ENCODE measurements at regions not wholly inside any gene's neighbourhood (a gene's known extent, or its start where the extent isn't known, plus 50 kb on each side); places are given as distances from the start of the nearest gene placed in this dataset.

DNA sequence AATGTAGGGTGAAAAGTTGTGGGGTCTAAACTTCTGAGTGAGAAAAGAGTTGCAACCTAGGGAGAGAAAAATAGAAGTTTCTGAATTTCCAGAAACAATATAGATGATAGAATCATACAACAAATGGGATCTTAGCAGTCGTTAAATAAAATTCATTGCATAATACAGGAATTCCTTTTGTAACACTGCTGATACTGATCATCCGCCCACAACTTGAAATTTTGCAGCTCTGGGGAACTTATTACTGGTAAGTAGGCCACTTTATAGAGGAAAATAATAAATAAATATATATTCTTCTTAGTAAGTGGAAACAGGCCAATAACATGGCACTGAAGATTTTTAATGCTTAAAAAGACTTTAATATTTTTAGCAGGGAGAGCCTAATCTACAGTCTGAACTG lies 81.9 kb upstream of the SMIM30 start:
- Histone ChIP-seq H3K4me1 (no peaks in the 10 kb centered on the region), H3K27me3 (no peaks in the 10 kb centered on the region), H3K4me3 (no peak overlapping the region), H3K36me3 (no peaks in the 10 kb centered on the region), H3K27ac (no peak overlapping the region), H3K9me3 (no peaks in the 10 kb centered on the region)
- no peak for DNase-seq (ENCODE audit: extremely low spot score in 2 of 2)
- intact Hi-C loops (cut with DNase I), result no loop called here
- TF ChIP-seq POLR2A (IDR thresholded peaks at IDR 0.05), result no peak
- TF ChIP-seq, protein P1, sequence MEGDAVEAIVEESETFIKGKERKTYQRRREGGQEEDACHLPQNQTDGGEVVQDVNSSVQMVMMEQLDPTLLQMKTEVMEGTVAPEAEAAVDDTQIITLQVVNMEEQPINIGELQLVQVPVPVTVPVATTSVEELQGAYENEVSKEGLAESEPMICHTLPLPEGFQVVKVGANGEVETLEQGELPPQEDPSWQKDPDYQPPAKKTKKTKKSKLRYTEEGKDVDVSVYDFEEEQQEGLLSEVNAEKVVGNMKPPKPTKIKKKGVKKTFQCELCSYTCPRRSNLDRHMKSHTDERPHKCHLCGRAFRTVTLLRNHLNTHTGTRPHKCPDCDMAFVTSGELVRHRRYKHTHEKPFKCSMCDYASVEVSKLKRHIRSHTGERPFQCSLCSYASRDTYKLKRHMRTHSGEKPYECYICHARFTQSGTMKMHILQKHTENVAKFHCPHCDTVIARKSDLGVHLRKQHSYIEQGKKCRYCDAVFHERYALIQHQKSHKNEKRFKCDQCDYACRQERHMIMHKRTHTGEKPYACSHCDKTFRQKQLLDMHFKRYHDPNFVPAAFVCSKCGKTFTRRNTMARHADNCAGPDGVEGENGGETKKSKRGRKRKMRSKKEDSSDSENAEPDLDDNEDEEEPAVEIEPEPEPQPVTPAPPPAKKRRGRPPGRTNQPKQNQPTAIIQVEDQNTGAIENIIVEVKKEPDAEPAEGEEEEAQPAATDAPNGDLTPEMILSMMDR (IDR thresholded peaks at IDR 0.05), result no peak
- TF ChIP-seq POLR2AphosphoS5 (IDR thresholded peaks at IDR 0.05; ENCODE audit: insufficient read depth in 1 of 2, low read depth in 1 of 2), result no peak

GRCh38 chr7:113199841-113200240 lies 81.5 kb upstream of the SMIM30 start:
- no peaks in the 10 kb centered on the region for H3K4me1 ChIP-seq
- no peak for DNase-seq (ENCODE audit: extremely low spot score in 2 of 2)
- H3K27me3 ChIP-seq, result no peaks in the 10 kb centered on the region
- H3K36me3 ChIP-seq, result no peaks in the 10 kb centered on the region
- H3K27ac ChIP-seq, result no peak overlapping the region
- intact Hi-C loops (cut with DNase I), result no loop called here
- H3K9me3 ChIP-seq, result no peaks in the 10 kb centered on the region
- TF ChIP-seq POLR2A (IDR thresholded peaks at IDR 0.05) (no peak), POLR2AphosphoS5 (IDR thresholded peaks at IDR 0.05; ENCODE audit: insufficient read depth in 1 of 2, low read depth in 1 of 2) (no peak)
- TF ChIP-seq, protein P1 (IDR thresholded peaks at IDR 0.05), result no peak
- no peak overlapping the region for H3K4me3 ChIP-seq

- no peaks in the 10 kb centered on the region for H3K4me1 ChIP-seq
- no peak overlapping the region for H3K4me3 ChIP-seq
- no peaks in the 10 kb centered on the region for H3K27me3 ChIP-seq
- no peaks in the 10 kb centered on the region for H3K9me3 ChIP-seq
- intact Hi-C loops (cut with DNase I), result no loop called here
- DNase-seq (ENCODE audit: extremely low spot score in 2 of 2), result no peak
- no peaks in the 10 kb centered on the region for H3K36me3 ChIP-seq
- no peak overlapping the region for H3K27ac ChIP-seq
- no peak for TF ChIP-seq POLR2AphosphoS5 (IDR thresholded peaks at IDR 0.05; ENCODE audit: insufficient read depth in 1 of 2, low read depth in 1 of 2)
- TF ChIP-seq, protein P1 (IDR thresholded peaks at IDR 0.05), result no peak
- TF ChIP-seq POLR2A (IDR thresholded peaks at IDR 0.05), result no peak
Measured at GRCh38 chr7:113199136-113199535, 80.8 kb upstream of the SMIM30 start.

- no peaks in the 10 kb centered on the region for H3K36me3 ChIP-seq
- intact Hi-C loops (cut with DNase I), result no loop called here
- no peaks in the 10 kb centered on the region for H3K4me1 ChIP-seq
- no peak for DNase-seq (ENCODE audit: extremely low spot score in 2 of 2)
- no peaks in the 10 kb centered on the region for H3K27me3 ChIP-seq
- no peaks in the 10 kb centered on the region for H3K9me3 ChIP-seq
- no peak overlapping the region for H3K27ac ChIP-seq
- no peak overlapping the region for H3K4me3 ChIP-seq
- no peak for TF ChIP-seq POLR2A (IDR thresholded peaks at IDR 0.05)
- TF ChIP-seq POLR2AphosphoS5 (IDR thresholded peaks at IDR 0.05; ENCODE audit: insufficient read depth in 1 of 2, low read depth in 1 of 2), result no peak
- TF ChIP-seq, protein P1 (IDR thresholded peaks at IDR 0.05), result no peak
Measured at GRCh38 chr7:113198226-113198625, 79.9 kb upstream of the SMIM30 start.

DNA sequence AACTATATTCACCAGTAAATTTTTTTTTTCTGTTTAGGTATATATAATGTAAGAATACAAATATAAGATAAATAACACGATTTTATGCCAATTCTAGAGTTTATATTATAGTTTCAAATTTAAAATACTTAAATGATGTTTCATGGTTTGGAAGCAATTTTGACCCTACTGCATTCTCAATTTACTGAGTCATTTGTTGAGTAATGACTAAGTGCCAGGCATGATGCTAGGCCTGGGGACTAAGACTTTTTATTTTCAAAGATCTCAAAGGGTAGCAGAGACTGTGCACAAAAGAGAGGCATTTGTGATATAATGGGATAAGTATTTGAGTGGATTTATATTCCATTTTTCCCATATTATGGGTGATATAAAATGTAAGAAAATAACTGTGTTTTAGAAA lies 78.9 kb upstream of the SMIM30 start:
- Histone ChIP-seq H3K27me3 (no peaks in the 10 kb centered on the region), H3K36me3 (no peaks in the 10 kb centered on the region), H3K4me1 (no peaks in the 10 kb centered on the region), H3K27ac (no peak overlapping the region), H3K9me3 (no peaks in the 10 kb centered on the region), H3K4me3 (no peak overlapping the region)
- no peak for DNase-seq (ENCODE audit: extremely low spot score in 2 of 2)
- intact Hi-C loops (cut with DNase I), result no loop called here
- TF ChIP-seq POLR2AphosphoS5 (IDR thresholded peaks at IDR 0.05; ENCODE audit: insufficient read depth in 1 of 2, low read depth in 1 of 2) (no peak), POLR2A (IDR thresholded peaks at IDR 0.05) (no peak)
- TF ChIP-seq, protein P1 (IDR thresholded peaks at IDR 0.05), result no peak
